Keratinocyte (primary cell): ENCODE measurements at regions not wholly inside any gene's neighbourhood (a gene's known extent, or its start where the extent isn't known, plus 50 kb on each side); places are given as distances from the start of the nearest gene placed in this dataset.

Experiments used
- EZH2 ChIP-seq: IDR thresholded peaks from one replicate; pipeline ENCODE4 v1.6.1; 2012; ENCODE audit warnings: inconsistent platforms, mild to moderate bottlenecking, low read length, moderate library complexity
- TF ChIP-seq, protein P1 (sequence below), 3 experiments: IDR thresholded peaks in 1 of 3; conservative IDR thresholded peaks in 1 of 3; optimal IDR thresholded peaks in 1 of 3; 2 replicates in 2 of 3; 3 replicates in 1 of 3; pipeline versions ENCODE3 to v1.5.1; 2011; ENCODE audit warnings: low read length in 3 of 3, mild to moderate bottlenecking in 3 of 3, moderate library complexity in 2 of 3, control low read depth in 1 of 3, inconsistent platforms in 1 of 3; ENCODE audit not compliant: insufficient read depth in 2 of 3; ENCODE audit errors: extremely low read depth in 1 of 3

DNA sequence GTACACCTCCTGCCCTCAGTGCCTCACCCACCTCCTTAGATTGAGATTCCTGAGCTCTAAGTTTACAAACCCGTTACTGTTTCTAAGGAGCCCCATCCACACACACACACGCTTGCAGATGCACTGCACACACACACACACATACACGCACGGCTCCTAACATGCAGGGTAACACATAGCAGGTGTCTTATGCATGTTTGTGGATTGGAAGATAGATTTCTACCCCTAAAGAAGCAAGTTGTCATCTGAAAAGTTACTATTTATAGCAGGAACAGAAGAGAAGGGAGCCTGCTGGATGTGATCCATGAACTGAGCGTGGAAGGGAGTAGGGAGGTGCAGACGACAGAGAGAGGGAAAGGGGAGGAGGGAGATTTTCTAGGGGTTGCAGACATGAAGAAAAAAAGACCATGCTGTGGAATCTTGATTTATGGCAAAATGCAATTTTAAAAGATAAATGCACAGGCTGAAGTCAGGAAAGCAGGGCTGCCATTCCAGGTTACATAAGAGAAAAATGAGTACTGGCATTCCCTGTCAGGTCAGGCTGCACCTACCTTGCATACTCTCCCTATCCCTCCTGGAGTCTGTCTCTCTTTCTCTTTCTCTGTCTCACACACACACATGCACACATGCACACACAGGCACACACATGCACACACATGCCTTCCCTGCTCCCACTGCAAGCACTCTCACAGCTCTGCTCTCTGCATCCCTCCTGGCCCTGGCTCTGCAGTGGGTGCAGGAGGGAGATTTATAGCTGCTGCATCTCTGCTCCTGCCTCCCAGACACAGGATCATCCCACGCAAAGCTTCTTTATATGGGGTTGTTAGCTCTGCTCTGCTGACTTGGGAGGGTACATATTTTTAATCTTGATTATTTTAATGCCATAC, 192.6 kb upstream of the MYT1L start:
- no peak for TF ChIP-seq EZH2
- TF ChIP-seq, protein P1, sequence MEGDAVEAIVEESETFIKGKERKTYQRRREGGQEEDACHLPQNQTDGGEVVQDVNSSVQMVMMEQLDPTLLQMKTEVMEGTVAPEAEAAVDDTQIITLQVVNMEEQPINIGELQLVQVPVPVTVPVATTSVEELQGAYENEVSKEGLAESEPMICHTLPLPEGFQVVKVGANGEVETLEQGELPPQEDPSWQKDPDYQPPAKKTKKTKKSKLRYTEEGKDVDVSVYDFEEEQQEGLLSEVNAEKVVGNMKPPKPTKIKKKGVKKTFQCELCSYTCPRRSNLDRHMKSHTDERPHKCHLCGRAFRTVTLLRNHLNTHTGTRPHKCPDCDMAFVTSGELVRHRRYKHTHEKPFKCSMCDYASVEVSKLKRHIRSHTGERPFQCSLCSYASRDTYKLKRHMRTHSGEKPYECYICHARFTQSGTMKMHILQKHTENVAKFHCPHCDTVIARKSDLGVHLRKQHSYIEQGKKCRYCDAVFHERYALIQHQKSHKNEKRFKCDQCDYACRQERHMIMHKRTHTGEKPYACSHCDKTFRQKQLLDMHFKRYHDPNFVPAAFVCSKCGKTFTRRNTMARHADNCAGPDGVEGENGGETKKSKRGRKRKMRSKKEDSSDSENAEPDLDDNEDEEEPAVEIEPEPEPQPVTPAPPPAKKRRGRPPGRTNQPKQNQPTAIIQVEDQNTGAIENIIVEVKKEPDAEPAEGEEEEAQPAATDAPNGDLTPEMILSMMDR (optimal IDR thresholded peaks at IDR 0.05 in 1 of 3, IDR thresholded peaks at IDR 0.05 in 1 of 3, conservative IDR thresholded peaks at IDR 0.05 in 1 of 3; ENCODE audit: extremely low read depth in 1 of 3, insufficient read depth in 2 of 3, low read length in 3 of 3) = no peak
